SK-N-SH (cell line): ENCODE measurements at regions not wholly inside any gene's neighbourhood (a gene's known extent, or its start where the extent isn't known, plus 50 kb on each side); places are given as distances from the start of the nearest gene placed in this dataset.

ENCODE experiments used
- CHD2 ChIP-seq: fragments of 150-350 bp; IDR thresholded peaks from 2 replicates; pipeline ENCODE4 v1.6.1; 2018; ENCODE audit warnings: low read length; ENCODE audit not compliant: partially characterized antibody
- CTCF ChIP-seq: fragments of 200-600 bp; sonication (generic); IDR thresholded peaks from 2 replicates; pipeline ENCODE4 v1.6.1; 2017; ENCODE audit warnings: antibody characterized with exemption, mild to moderate bottlenecking, moderate library complexity
- ELF1 ChIP-seq: IDR thresholded peaks from 2 replicates; pipeline ENCODE4 v1.4.0; 2012
- FOXM1 ChIP-seq: IDR thresholded peaks from 2 replicates; pipeline ENCODE4 v1.4.0; 2012; ENCODE audit warnings: low read depth, mild to moderate bottlenecking
- PBX3 ChIP-seq: IDR thresholded peaks from 2 replicates; pipeline ENCODE4; 2012
- POLR2AphosphoS5 ChIP-seq: IDR thresholded peaks from 2 replicates; pipeline ENCODE4 v1.6.1; 2012; ENCODE audit warnings: low read depth, low read length
- RAD21 ChIP-seq: IDR thresholded peaks from 2 replicates; pipeline ENCODE4 v1.6.1; 2012; ENCODE audit warnings: mild to moderate bottlenecking, low read length
- SMC3 ChIP-seq: IDR thresholded peaks from 2 replicates; pipeline ENCODE4 v1.6.1; 2012; ENCODE audit warnings: low read depth, low read length, improper control_type of control experiment
- TAF1 ChIP-seq: IDR thresholded peaks from 2 replicates; pipeline ENCODE4 v1.6.1; 2012; ENCODE audit warnings: low read depth, mild to moderate bottlenecking, low read length, moderate library complexity, borderline replicate concordance
- TF ChIP-seq, protein P1 (sequence below): fragments of 150-350 bp; IDR thresholded peaks from 2 replicates; pipeline ENCODE4 v1.6.1; 2016; ENCODE audit warnings: mild to moderate bottlenecking, low read depth, low read length
- TF ChIP-seq, protein P2 (sequence below): IDR thresholded peaks from 2 replicates; pipeline ENCODE4 v1.4.0; 2012; ENCODE audit warnings: low read depth
- TF ChIP-seq, protein P3 (sequence below): fragments of 150-350 bp; IDR thresholded peaks from 2 replicates; pipeline ENCODE4 v1.6.1; 2017; ENCODE audit warnings: antibody characterized with exemption, low read length, low read depth, borderline replicate concordance

DNA sequence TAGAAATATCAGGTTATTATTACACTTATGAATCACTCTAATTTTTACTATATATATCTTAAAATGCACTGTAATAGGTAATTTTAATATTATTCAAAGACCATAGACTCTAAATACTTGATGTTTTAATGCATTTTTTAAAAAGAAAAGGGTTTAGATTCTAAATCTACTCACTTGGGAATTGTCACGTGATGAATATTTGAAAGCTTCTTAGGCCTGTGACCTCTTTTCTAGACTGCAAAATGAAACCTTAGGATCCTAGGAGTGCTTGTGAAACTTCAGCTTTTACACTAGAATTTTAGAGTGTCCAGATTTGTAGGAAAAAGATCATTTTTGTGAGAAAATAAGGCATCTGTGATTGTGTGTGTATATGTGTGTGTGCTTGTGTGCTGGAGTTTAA, 318.0 kb downstream of the HTR1B start:
- TF ChIP-seq SMC3 (no peak), CTCF (no peak), PBX3 (no peak), CHD2 (no peak), POLR2AphosphoS5 (no peak), RAD21 (no peak), ELF1 (no peak), FOXM1 (no peak), TAF1 (no peak)
- TF ChIP-seq, protein P1, sequence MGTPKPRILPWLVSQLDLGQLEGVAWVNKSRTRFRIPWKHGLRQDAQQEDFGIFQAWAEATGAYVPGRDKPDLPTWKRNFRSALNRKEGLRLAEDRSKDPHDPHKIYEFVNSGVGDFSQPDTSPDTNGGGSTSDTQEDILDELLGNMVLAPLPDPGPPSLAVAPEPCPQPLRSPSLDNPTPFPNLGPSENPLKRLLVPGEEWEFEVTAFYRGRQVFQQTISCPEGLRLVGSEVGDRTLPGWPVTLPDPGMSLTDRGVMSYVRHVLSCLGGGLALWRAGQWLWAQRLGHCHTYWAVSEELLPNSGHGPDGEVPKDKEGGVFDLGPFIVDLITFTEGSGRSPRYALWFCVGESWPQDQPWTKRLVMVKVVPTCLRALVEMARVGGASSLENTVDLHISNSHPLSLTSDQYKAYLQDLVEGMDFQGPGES, result no peak
- TF ChIP-seq, protein P2, sequence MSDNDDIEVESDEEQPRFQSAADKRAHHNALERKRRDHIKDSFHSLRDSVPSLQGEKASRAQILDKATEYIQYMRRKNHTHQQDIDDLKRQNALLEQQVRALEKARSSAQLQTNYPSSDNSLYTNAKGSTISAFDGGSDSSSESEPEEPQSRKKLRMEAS, result no peak
- TF ChIP-seq, protein P3, sequence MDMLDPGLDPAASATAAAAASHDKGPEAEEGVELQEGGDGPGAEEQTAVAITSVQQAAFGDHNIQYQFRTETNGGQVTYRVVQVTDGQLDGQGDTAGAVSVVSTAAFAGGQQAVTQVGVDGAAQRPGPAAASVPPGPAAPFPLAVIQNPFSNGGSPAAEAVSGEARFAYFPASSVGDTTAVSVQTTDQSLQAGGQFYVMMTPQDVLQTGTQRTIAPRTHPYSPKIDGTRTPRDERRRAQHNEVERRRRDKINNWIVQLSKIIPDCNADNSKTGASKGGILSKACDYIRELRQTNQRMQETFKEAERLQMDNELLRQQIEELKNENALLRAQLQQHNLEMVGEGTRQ, result no peak
